Caco-2 (cell line): ENCODE measurements at regions not wholly inside any gene's neighbourhood (a gene's known extent, or its start where the extent isn't known, plus 50 kb on each side); places are given as distances from the start of the nearest gene placed in this dataset.

Experiments
- BruUV-seq: library from RNA; stranded (reverse); fragments of 400-500 nt; replicated peaks from 2 replicates; lab custom pipeline; 2021; lab: Mats Ljungman, UMichigan
- CTCF ChIA-PET: fragments of 300-600 bp; sonication (Branson Sonifier 250); formaldehyde crosslinking; loops from one replicate; lab custom pipeline; 2022; ENCODE audit warnings: antibody characterized with exemption; lab: Charles Lee
- POLR2A ChIA-PET: fragments of 300-600 bp; sonication (Branson Sonifier 250); formaldehyde crosslinking; loops from one replicate; lab custom pipeline; 2022; ENCODE audit warnings: antibody characterized with exemption; lab: Charles Lee
- DNase-seq, 2 experiments: peaks; one replicate each; pipeline versions ENCODE4 v3.0.0 to v3.0.0-alpha.2; 2020 to 2022
- H3K27me3 ChIP-seq: replicated peaks from 2 replicates; pipeline ENCODE4 v1.6.0; 2011; ENCODE audit warnings: low read length; ENCODE audit not compliant: control insufficient read depth, insufficient read depth
- H3K36me3 ChIP-seq: 2 replicates; pipeline ENCODE4 v1.5.1; 2011; ENCODE audit warnings: low read length; ENCODE audit not compliant: control insufficient read depth, insufficient read depth
- H3K4me1 ChIP-seq: fragments of 250-450 bp; sonication (Bioruptor Pico); 2 replicates; pipeline ENCODE4 v1.5.1; 2020; ENCODE audit warnings: mild to moderate bottlenecking
- H3K4me3 ChIP-seq: 2 replicates; pipeline ENCODE4 v1.5.1; 2011; ENCODE audit warnings: low read depth, mild to moderate bottlenecking, control low read depth, low read length
- H3K9me3 ChIP-seq: fragments of 250-450 bp; sonication (Bioruptor Pico); 2 replicates; pipeline ENCODE4 v1.5.1; 2020; ENCODE audit warnings: mild to moderate bottlenecking, moderate library complexity
- H3K27ac Mint-ChIP-seq: one replicate; pipeline ENCODE4 v1.8.0; 2022; ENCODE audit warnings: mixed read lengths; ENCODE audit not compliant: unreplicated experiment
- H3K27me3 Mint-ChIP-seq: one replicate; pipeline ENCODE4 v1.8.0; 2022; ENCODE audit warnings: mixed read lengths; ENCODE audit not compliant: insufficient read depth, unreplicated experiment
- H3K36me3 Mint-ChIP-seq: one replicate; pipeline ENCODE4 v1.8.0; 2022; ENCODE audit warnings: mild to moderate bottlenecking, mixed read lengths; ENCODE audit not compliant: insufficient read depth, unreplicated experiment
- H3K4me1 Mint-ChIP-seq: one replicate; pipeline ENCODE4 v1.8.0; 2022; ENCODE audit warnings: low read depth, mixed read lengths; ENCODE audit not compliant: unreplicated experiment
- H3K4me3 Mint-ChIP-seq: one replicate; pipeline ENCODE4 v1.8.0; 2022; ENCODE audit warnings: mild to moderate bottlenecking, moderate library complexity, mixed read lengths; ENCODE audit not compliant: unreplicated experiment
- H3K9me3 Mint-ChIP-seq: one replicate; pipeline ENCODE4 v1.8.0; 2022; ENCODE audit warnings: mixed read lengths; ENCODE audit not compliant: unreplicated experiment
- intact Hi-C: fragments of 100-400 bp; cut with micrococcal nuclease; formaldehyde crosslinking; loops from one replicate; pipeline ENCODE4 v1.10.0; 2022; ENCODE audit not compliant: unreplicated experiment
- TF ChIP-seq, protein P1 (sequence below), 2 experiments: fragments of 200-600 bp in 1 of 2; IDR thresholded peaks; 1 replicate in 1 of 2; 2 replicates in 1 of 2; pipeline versions ENCODE4 v1.5.1 to v1.8.0; 2011 to 2022; ENCODE audit warnings: antibody characterized with exemption in 1 of 2, control low read depth in 1 of 2, inconsistent platforms in 1 of 2, low read depth in 1 of 2, low read length in 1 of 2, mild to moderate bottlenecking in 1 of 2, moderate library complexity in 1 of 2; ENCODE audit not compliant: insufficient read depth in 1 of 2, severe bottlenecking in 1 of 2, unreplicated experiment in 1 of 2

DNA sequence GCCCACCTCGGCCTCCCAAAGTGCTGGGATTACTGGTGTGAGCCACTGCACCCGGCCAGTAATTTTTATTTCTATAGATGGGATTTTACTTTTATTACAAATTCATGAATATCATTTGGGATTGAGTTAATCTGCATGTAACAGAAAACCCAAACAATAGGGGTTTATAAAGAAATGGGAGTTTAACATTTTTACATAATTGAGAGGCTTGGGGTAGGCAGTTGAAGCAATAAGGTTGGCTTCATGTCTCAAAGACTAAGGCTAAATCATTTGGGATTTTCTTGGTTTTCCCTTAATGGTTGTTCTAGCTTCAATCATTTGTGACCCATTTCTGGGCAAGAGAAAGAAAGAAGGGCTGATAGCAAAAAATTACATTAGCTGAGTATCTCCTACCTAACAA is 118.7 kb upstream of the FOXD3 start:
- no peaks in the 10 kb centered on the region for H3K36me3 Mint-ChIP-seq
- DNase-seq = no peak
- BruUV-seq = no TSS peak
- H3K4me1 Mint-ChIP-seq = no peaks in the 10 kb centered on the region
- ChIA-PET POLR2A (no interaction called here), CTCF (no interaction called here)
- H3K27me3 ChIP-seq = no peaks in the 10 kb centered on the region
- no peaks in the 10 kb centered on the region for H3K36me3 ChIP-seq
- H3K27me3 Mint-ChIP-seq = peaks cover 15% of the 10 kb centered on the region
- intact Hi-C loops = no loop called here
- no peak overlapping the region for H3K4me3 ChIP-seq
- TF ChIP-seq, protein P1, sequence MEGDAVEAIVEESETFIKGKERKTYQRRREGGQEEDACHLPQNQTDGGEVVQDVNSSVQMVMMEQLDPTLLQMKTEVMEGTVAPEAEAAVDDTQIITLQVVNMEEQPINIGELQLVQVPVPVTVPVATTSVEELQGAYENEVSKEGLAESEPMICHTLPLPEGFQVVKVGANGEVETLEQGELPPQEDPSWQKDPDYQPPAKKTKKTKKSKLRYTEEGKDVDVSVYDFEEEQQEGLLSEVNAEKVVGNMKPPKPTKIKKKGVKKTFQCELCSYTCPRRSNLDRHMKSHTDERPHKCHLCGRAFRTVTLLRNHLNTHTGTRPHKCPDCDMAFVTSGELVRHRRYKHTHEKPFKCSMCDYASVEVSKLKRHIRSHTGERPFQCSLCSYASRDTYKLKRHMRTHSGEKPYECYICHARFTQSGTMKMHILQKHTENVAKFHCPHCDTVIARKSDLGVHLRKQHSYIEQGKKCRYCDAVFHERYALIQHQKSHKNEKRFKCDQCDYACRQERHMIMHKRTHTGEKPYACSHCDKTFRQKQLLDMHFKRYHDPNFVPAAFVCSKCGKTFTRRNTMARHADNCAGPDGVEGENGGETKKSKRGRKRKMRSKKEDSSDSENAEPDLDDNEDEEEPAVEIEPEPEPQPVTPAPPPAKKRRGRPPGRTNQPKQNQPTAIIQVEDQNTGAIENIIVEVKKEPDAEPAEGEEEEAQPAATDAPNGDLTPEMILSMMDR (IDR thresholded peaks at IDR 0.05; ENCODE audit: insufficient read depth in 1 of 2, low read depth in 1 of 2, low read length in 1 of 2, severe bottlenecking in 1 of 2, unreplicated experiment in 1 of 2) = no peak
- no peaks in the 10 kb centered on the region for H3K9me3 Mint-ChIP-seq
- no peaks in the 10 kb centered on the region for H3K4me1 ChIP-seq
- no peak overlapping the region for H3K4me3 Mint-ChIP-seq
- H3K9me3 ChIP-seq = no peaks in the 10 kb centered on the region
- no peak overlapping the region for H3K27ac Mint-ChIP-seq

DNA sequence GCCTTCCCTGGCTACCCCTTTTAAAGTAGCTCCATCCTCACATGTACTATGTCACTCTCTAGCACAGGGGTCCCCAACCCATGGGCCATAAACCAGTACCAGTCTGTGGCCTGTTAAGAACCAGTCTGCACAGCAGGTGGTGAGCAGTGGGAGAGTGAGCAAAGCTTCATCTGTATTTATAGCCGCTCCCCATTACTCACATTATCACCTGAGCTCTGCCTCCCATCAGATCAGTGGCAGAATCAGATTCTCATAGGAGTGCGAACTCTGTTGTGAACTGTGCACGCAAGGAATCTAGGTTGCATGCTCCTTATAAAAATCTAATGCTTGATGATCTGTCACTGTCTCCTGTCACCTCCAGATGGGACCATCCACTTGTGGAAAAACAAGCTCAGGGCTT is 116.6 kb upstream of the FOXD3 start:
- no peaks in the 10 kb centered on the region for H3K9me3 ChIP-seq
- ChIA-PET POLR2A (no interaction called here), CTCF (no interaction called here)
- TF ChIP-seq, protein P1 (IDR thresholded peaks at IDR 0.05; ENCODE audit: insufficient read depth in 1 of 2, low read depth in 1 of 2, low read length in 1 of 2, severe bottlenecking in 1 of 2, unreplicated experiment in 1 of 2) = no peak
- no peak for DNase-seq
- H3K4me1 ChIP-seq = no peaks in the 10 kb centered on the region
- Mint-ChIP-seq H3K27me3 (peaks cover 14% of the 10 kb centered on the region), H3K4me1 (no peaks in the 10 kb centered on the region), H3K9me3 (no peaks in the 10 kb centered on the region), H3K4me3 (no peak overlapping the region), H3K27ac (no peak overlapping the region), H3K36me3 (no peaks in the 10 kb centered on the region)
- no peaks in the 10 kb centered on the region for H3K36me3 ChIP-seq
- no peaks in the 10 kb centered on the region for H3K27me3 ChIP-seq
- intact Hi-C loops = no loop called here
- no TSS peak for BruUV-seq
- no peak overlapping the region for H3K4me3 ChIP-seq

DNA sequence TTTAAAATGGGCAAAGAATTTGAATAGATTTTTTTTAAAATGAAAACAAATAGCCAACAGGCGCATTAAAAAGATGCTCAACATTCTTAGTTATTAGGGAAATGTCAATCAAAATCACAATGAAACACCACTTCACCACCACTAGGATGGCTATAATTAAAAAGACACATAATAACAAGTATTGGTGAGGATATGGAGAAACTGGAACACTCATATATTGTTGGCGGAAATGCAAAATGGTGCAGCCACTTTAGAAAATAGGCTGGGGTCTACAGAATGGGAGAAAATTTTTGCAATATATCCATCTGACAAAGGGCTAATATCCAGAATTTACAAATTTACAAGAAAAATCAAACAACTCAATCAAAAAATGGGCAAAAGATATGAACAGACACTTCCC is 107.8 kb upstream of the FOXD3 start:
- TF ChIP-seq, protein P1 (IDR thresholded peaks at IDR 0.05; ENCODE audit: insufficient read depth in 1 of 2, low read depth in 1 of 2, low read length in 1 of 2, severe bottlenecking in 1 of 2, unreplicated experiment in 1 of 2) = no peak
- H3K36me3 Mint-ChIP-seq = no peaks in the 10 kb centered on the region
- Histone ChIP-seq H3K27me3 (no peaks in the 10 kb centered on the region), H3K4me3 (no peak overlapping the region), H3K4me1 (no peaks in the 10 kb centered on the region), H3K36me3 (no peaks in the 10 kb centered on the region), H3K9me3 (no peaks in the 10 kb centered on the region)
- BruUV-seq = no TSS peak
- H3K4me1 Mint-ChIP-seq = no peaks in the 10 kb centered on the region
- H3K27ac Mint-ChIP-seq = no peak overlapping the region
- no peaks in the 10 kb centered on the region for H3K9me3 Mint-ChIP-seq
- intact Hi-C loops = no loop called here
- peaks cover 12% of the 10 kb centered on the region for H3K27me3 Mint-ChIP-seq
- CTCF ChIA-PET = no interaction called here
- H3K4me3 Mint-ChIP-seq = no peak overlapping the region
- DNase-seq = no peak
- POLR2A ChIA-PET = no interaction called here
